ENCODE measurements at regions not wholly inside any gene's neighbourhood (a gene's known extent, or its start where the extent isn't known, plus 50 kb on each side); places are given as distances from the start of the nearest gene placed in this dataset.

DNA sequence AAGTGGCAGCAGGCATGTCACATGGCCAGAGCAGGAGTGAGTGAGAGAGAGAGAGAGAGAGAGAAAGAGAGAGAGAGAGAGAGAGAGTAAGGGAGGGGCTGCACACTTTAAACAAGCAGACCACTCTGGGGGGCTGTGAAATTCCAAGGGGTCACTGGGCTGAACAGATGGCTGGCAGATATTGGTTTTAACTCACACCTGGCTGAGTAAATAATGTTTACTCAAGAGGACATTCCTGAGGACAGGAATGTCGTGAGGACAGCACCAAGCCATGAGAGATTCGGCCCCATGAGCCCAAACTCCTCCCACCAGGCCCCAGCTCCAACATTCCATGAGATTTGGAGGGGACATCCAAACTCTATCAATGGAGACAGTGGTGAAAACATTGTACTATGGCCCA is 269.7 kb downstream of the CBLN1 start:
- intact Hi-C loops (cut with micrococcal nuclease; ENCODE audit: unreplicated experiment): no loop called here
- Histone ChIP-seq H3K4me1 (0 out of 2 replicates have a peak, but pooled peaks cover 4% of the 10 kb centered on the region), H3K9me3 (no peaks in the 10 kb centered on the region), H3K27me3 (replicated peaks; ENCODE audit: control insufficient read depth, insufficient read depth, low read length) (no peaks in the 10 kb centered on the region), H3K4me3 (ENCODE audit: low read depth, low read length) (no peak overlapping the region), H3K36me3 (ENCODE audit: control insufficient read depth, insufficient read depth, low read length) (no peaks in the 10 kb centered on the region)
- no peaks in the 10 kb centered on the region for H3K27me3 Mint-ChIP-seq (ENCODE audit: insufficient read depth, unreplicated experiment)
- H3K36me3 Mint-ChIP-seq (ENCODE audit: insufficient read depth, unreplicated experiment): no peaks in the 10 kb centered on the region
- H3K9me3 Mint-ChIP-seq (ENCODE audit: unreplicated experiment): no peaks in the 10 kb centered on the region
- H3K4me1 Mint-ChIP-seq (ENCODE audit: low read depth, unreplicated experiment): no peaks in the 10 kb centered on the region
- DNase-seq: no peak
- H3K4me3 Mint-ChIP-seq (ENCODE audit: unreplicated experiment): no peak overlapping the region
- CTCF ChIA-PET: no interaction called here
- POLR2A ChIA-PET: no interaction called here
- BruUV-seq (replicated peaks): no TSS peak
- TF ChIP-seq, protein P1, sequence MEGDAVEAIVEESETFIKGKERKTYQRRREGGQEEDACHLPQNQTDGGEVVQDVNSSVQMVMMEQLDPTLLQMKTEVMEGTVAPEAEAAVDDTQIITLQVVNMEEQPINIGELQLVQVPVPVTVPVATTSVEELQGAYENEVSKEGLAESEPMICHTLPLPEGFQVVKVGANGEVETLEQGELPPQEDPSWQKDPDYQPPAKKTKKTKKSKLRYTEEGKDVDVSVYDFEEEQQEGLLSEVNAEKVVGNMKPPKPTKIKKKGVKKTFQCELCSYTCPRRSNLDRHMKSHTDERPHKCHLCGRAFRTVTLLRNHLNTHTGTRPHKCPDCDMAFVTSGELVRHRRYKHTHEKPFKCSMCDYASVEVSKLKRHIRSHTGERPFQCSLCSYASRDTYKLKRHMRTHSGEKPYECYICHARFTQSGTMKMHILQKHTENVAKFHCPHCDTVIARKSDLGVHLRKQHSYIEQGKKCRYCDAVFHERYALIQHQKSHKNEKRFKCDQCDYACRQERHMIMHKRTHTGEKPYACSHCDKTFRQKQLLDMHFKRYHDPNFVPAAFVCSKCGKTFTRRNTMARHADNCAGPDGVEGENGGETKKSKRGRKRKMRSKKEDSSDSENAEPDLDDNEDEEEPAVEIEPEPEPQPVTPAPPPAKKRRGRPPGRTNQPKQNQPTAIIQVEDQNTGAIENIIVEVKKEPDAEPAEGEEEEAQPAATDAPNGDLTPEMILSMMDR (IDR thresholded peaks at IDR 0.05; ENCODE audit: insufficient read depth in 1 of 2, low read depth in 1 of 2, low read length in 1 of 2, severe bottlenecking in 1 of 2, unreplicated experiment in 1 of 2): no peak
- H3K27ac Mint-ChIP-seq (ENCODE audit: unreplicated experiment): no peak overlapping the region

DNA sequence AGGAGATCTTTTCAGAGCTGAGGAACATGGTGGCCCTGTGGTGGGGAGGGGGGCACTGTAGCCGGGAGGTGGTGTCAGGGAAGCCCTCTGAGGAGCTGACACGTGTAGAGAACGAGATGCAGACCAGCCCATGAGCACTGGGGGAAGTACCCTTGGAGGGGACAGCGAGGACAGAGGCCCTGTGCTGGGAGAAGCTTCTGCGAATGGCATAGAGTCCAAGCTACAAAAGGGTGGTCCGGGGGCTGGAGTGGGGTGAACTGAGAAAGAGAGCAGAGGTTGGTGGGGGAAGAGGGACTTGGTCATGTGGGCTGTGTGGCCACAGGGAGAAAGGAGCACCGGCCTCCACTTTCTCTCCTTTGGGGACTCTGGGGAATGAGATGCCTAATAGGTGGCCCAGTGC is 270.8 kb downstream of the CBLN1 start:
- 0 out of 2 replicates have a peak, but pooled peaks cover 4% of the 10 kb centered on the region for H3K4me1 ChIP-seq
- H3K27me3 ChIP-seq (replicated peaks; ENCODE audit: control insufficient read depth, insufficient read depth, low read length): no peaks in the 10 kb centered on the region
- ChIA-PET CTCF (no interaction called here), POLR2A (no interaction called here)
- TF ChIP-seq, protein P1 (IDR thresholded peaks at IDR 0.05; ENCODE audit: insufficient read depth in 1 of 2, low read depth in 1 of 2, low read length in 1 of 2, severe bottlenecking in 1 of 2, unreplicated experiment in 1 of 2): no peak
- intact Hi-C loops (cut with micrococcal nuclease; ENCODE audit: unreplicated experiment): no loop called here
- Mint-ChIP-seq H3K36me3 (ENCODE audit: insufficient read depth, unreplicated experiment) (no peaks in the 10 kb centered on the region), H3K4me1 (ENCODE audit: low read depth, unreplicated experiment) (no peaks in the 10 kb centered on the region), H3K4me3 (ENCODE audit: unreplicated experiment) (no peak overlapping the region), H3K27me3 (ENCODE audit: insufficient read depth, unreplicated experiment) (no peaks in the 10 kb centered on the region), H3K27ac (ENCODE audit: unreplicated experiment) (no peak overlapping the region), H3K9me3 (ENCODE audit: unreplicated experiment) (no peaks in the 10 kb centered on the region)
- BruUV-seq (replicated peaks): no TSS peak
- DNase-seq: no peak
- no peak overlapping the region for H3K4me3 ChIP-seq (ENCODE audit: low read depth, low read length)
- no peaks in the 10 kb centered on the region for H3K9me3 ChIP-seq
- H3K36me3 ChIP-seq (ENCODE audit: control insufficient read depth, insufficient read depth, low read length): no peaks in the 10 kb centered on the region

DNA sequence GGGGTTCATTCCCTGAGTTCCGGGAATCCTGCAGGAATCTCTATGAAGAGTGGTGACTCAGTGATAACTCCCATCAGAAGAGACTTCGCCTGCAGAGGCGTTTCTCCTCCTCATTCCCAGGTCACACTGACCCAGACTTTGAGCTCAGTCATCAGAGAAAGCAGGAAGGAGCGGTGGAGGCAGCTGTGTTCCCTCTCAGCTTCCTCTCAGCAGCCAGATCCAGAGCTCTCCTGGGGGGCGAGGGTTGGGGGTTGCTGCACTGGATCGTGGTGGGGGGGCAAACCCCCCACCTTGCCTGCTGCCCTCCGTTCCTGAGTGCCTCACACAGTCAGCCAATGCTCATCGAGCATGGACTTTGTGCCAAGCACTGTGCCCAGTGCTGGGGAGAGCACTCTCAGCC is 271.2 kb downstream of the CBLN1 start:
- Histone ChIP-seq H3K4me3 (ENCODE audit: low read depth, low read length) (no peak overlapping the region), H3K4me1 (0 out of 2 replicates have a peak, but pooled peaks cover 4% of the 10 kb centered on the region), H3K36me3 (ENCODE audit: control insufficient read depth, insufficient read depth, low read length) (no peaks in the 10 kb centered on the region), H3K27me3 (replicated peaks; ENCODE audit: control insufficient read depth, insufficient read depth, low read length) (no peaks in the 10 kb centered on the region), H3K9me3 (no peaks in the 10 kb centered on the region)
- Mint-ChIP-seq H3K27ac (ENCODE audit: unreplicated experiment) (no peak overlapping the region), H3K9me3 (ENCODE audit: unreplicated experiment) (no peaks in the 10 kb centered on the region), H3K4me1 (ENCODE audit: low read depth, unreplicated experiment) (no peaks in the 10 kb centered on the region), H3K4me3 (ENCODE audit: unreplicated experiment) (no peak overlapping the region), H3K27me3 (ENCODE audit: insufficient read depth, unreplicated experiment) (no peaks in the 10 kb centered on the region), H3K36me3 (ENCODE audit: insufficient read depth, unreplicated experiment) (no peaks in the 10 kb centered on the region)
- ChIA-PET POLR2A (no interaction called here), CTCF (interaction anchor here (0.6 kb wide), 1 partner anchor 1011 kb away, joined by 3 read pairs; no protein-coding TSS in a partner anchor)
- BruUV-seq (replicated peaks): no TSS peak
- intact Hi-C loops (cut with micrococcal nuclease; ENCODE audit: unreplicated experiment): no loop called here
- TF ChIP-seq, protein P1 (IDR thresholded peaks at IDR 0.05; ENCODE audit: insufficient read depth in 1 of 2, low read depth in 1 of 2, low read length in 1 of 2, severe bottlenecking in 1 of 2, unreplicated experiment in 1 of 2): no peak
- no peak for DNase-seq

All from Caco-2 (cell line).